ENCODE measurements at regions not wholly inside any gene's neighbourhood (a gene's known extent, or its start where the extent isn't known, plus 50 kb on each side); places are given as distances from the start of the nearest gene placed in this dataset.

DNA sequence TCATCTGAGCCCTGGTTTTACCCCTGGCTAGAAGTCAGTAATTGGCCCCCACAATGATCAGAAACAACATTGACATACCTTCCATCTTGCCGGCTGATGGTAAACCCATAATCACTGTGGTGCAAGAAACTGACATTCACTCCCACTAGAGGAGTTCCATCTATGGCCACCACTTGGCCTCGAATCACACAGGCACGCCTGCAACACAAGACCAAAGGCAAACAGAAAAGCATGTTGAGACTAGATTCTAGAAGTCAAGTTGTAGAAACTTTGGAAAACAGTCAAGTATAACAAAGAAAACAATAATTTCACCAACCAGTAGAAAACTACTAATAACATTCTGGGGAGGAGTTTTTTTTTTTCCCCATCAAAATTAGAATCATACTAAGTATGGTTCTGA is 183.4 kb downstream of the SH2D1A start:
- Mint-ChIP-seq H3K9me3 (no peaks in the 10 kb centered on the region), H3K27me3 (ENCODE audit: low read depth, poor library complexity) (peaks cover 3% of the 10 kb centered on the region), H3K36me3 (ENCODE audit: low read depth) (no peaks in the 10 kb centered on the region), H3K27ac (no peak overlapping the region), H3K4me1 (peaks cover 17% of the 10 kb centered on the region), H3K4me3 (no peak overlapping the region)
- TF ChIP-seq CTCF (IDR thresholded peaks at IDR 0.05): no peak
- no peak for DNase-seq

GRCh38 chrX:124530803-124531202 is 184.4 kb downstream of the SH2D1A start:
- DNase-seq: peak; percentile 3
- no peak for TF ChIP-seq CTCF (IDR thresholded peaks at IDR 0.05)
- Mint-ChIP-seq H3K27me3 (ENCODE audit: low read depth, poor library complexity) (peaks cover 3% of the 10 kb centered on the region), H3K9me3 (no peaks in the 10 kb centered on the region), H3K4me3 (no peak overlapping the region), H3K27ac (no peak overlapping the region), H3K36me3 (ENCODE audit: low read depth) (no peaks in the 10 kb centered on the region), H3K4me1 (peaks cover 21% of the 10 kb centered on the region)

DNA sequence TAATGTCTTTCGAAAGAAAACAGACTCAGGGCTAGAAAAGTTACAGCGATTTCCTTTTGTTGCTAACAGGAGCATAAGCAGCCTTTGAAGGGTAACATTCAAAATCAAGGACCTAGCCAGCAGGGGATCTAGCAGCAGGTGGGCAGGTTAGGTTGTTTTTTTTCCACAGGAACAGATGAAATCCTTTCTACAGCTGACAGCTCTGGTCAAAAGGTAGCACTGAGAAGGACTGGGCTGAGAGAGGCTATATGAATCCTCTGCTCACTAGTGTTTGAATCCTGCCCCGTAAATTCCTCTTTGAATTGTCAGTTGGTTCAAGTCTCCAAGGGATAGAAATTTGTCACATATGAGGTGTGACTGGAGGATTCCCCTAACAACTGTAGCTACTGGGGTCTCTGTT is 188.2 kb downstream of the SH2D1A start:
- no peaks in the 10 kb centered on the region for H3K9me3 Mint-ChIP-seq
- peaks cover 3% of the 10 kb centered on the region for H3K27me3 Mint-ChIP-seq (ENCODE audit: low read depth, poor library complexity)
- DNase-seq: no peak
- no peak for TF ChIP-seq CTCF (IDR thresholded peaks at IDR 0.05)
- H3K4me3 Mint-ChIP-seq: no peak overlapping the region
- no peaks in the 10 kb centered on the region for H3K36me3 Mint-ChIP-seq (ENCODE audit: low read depth)
- H3K4me1 Mint-ChIP-seq: peaks cover 21% of the 10 kb centered on the region
- H3K27ac Mint-ChIP-seq: no peak overlapping the region

DNA sequence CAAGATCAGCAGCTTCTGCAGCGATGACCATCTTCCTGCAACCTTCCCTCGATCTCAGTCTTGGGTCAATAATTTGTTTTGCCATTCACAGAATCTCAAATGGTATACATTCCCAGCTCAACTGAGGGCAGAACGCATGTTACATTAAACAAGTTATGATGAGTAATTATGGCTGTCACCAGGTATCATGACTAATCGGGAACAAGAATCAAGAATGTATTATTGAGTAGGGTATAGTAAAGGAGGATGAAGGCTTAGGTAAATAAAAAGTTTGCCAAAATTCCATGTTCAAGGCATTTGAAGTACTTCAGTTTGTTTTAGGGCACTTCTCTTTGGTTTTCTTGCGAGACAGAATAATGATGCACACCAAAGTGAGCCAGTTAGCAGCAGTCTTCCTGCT is 194.1 kb downstream of the SH2D1A start:
- Mint-ChIP-seq H3K4me1 (no peaks in the 10 kb centered on the region), H3K9me3 (no peaks in the 10 kb centered on the region), H3K4me3 (no peak overlapping the region), H3K27me3 (ENCODE audit: low read depth, poor library complexity) (no peaks in the 10 kb centered on the region), H3K36me3 (ENCODE audit: low read depth) (no peaks in the 10 kb centered on the region), H3K27ac (no peak overlapping the region)
- DNase-seq: no peak
- no peak for TF ChIP-seq CTCF (IDR thresholded peaks at IDR 0.05)

DNA sequence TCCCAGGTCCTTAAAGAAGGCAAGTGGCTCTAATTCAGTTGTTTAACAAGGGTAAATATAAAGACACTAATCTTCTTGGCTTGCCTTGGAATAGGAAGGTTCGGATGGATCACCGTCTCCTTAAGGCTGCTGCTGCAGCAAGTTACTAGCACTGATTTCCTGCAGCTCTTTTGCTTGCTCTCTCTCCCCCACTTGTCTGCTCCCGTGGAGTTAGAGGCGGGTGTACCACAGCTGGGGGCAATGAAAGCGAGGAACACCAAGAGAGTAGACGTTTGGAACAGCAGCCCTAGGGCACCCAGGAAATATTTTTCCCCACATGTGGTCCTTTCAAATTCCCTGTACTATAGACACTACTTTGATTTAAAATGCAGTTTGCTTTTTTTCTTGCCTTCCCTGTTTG is 202.2 kb downstream of the SH2D1A start:
- Mint-ChIP-seq H3K36me3 (ENCODE audit: low read depth) (peaks cover 4% of the 10 kb centered on the region), H3K9me3 (peaks cover 3% of the 10 kb centered on the region), H3K27me3 (ENCODE audit: low read depth, poor library complexity) (no peaks in the 10 kb centered on the region), H3K27ac (no peak overlapping the region), H3K4me1 (peaks cover 6% of the 10 kb centered on the region), H3K4me3 (no peak overlapping the region)
- no peak for TF ChIP-seq CTCF (IDR thresholded peaks at IDR 0.05)
- no peak for DNase-seq

GRCh38 chrX:124555036-124555595 is 208.8 kb downstream of the SH2D1A start:
- Mint-ChIP-seq H3K36me3 (ENCODE audit: low read depth) (no peaks in the 10 kb centered on the region), H3K4me1 (no peaks in the 10 kb centered on the region), H3K9me3 (no peaks in the 10 kb centered on the region), H3K4me3 (no peak overlapping the region), H3K27ac (no peak overlapping the region), H3K27me3 (ENCODE audit: low read depth, poor library complexity) (peaks cover 2% of the 10 kb centered on the region)
- no peak for DNase-seq
- TF ChIP-seq CTCF (IDR thresholded peaks at IDR 0.05): no peak

Measured in nephron progenitor cell (in vitro differentiated cells).